ENCODE measurements at regions not wholly inside any gene's neighbourhood (a gene's known extent, or its start where the extent isn't known, plus 50 kb on each side); places are given as distances from the start of the nearest gene placed in this dataset.

- TF ChIP-seq ZFX (IDR thresholded peaks at IDR 0.05), result no peak
- TF ChIP-seq, protein P1, sequence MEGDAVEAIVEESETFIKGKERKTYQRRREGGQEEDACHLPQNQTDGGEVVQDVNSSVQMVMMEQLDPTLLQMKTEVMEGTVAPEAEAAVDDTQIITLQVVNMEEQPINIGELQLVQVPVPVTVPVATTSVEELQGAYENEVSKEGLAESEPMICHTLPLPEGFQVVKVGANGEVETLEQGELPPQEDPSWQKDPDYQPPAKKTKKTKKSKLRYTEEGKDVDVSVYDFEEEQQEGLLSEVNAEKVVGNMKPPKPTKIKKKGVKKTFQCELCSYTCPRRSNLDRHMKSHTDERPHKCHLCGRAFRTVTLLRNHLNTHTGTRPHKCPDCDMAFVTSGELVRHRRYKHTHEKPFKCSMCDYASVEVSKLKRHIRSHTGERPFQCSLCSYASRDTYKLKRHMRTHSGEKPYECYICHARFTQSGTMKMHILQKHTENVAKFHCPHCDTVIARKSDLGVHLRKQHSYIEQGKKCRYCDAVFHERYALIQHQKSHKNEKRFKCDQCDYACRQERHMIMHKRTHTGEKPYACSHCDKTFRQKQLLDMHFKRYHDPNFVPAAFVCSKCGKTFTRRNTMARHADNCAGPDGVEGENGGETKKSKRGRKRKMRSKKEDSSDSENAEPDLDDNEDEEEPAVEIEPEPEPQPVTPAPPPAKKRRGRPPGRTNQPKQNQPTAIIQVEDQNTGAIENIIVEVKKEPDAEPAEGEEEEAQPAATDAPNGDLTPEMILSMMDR (conservative IDR thresholded peaks at IDR 0.05), result no peak
- H3K27ac ChIP-seq, result no peak overlapping the region
Measured at GRCh38 chr12:127024791-127025190, 1242.2 kb upstream of the TMEM132C start.

DNA sequence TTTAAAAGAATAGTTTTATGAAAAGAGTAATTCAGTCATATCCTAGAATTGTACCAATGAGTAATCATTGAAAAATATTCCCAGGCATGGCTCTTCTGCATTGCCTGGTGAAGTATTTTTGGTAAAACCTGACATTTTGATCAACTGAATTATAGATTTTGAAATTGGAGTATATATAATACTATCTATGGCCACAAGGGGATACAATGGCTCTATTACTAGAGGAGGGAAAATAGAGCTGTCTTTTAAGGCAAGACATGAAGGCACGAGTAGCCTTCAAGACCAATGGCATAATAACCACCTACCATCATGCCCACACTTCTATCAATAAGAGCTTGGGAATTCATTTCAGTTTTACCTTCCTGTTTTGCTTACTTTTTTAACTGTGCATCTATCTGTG is 1241.4 kb upstream of the TMEM132C start:
- no peak overlapping the region for H3K27ac ChIP-seq
- TF ChIP-seq, protein P1 (conservative IDR thresholded peaks at IDR 0.05), result peak; percentile 42
- TF ChIP-seq ZFX (IDR thresholded peaks at IDR 0.05), result no peak

- TF ChIP-seq ZFX (IDR thresholded peaks at IDR 0.05), result no peak
- TF ChIP-seq, protein P1 (conservative IDR thresholded peaks at IDR 0.05), result no peak
- no peak overlapping the region for H3K27ac ChIP-seq
Measured at GRCh38 chr12:127035011-127035879, 1231.7 kb upstream of the TMEM132C start.

DNA sequence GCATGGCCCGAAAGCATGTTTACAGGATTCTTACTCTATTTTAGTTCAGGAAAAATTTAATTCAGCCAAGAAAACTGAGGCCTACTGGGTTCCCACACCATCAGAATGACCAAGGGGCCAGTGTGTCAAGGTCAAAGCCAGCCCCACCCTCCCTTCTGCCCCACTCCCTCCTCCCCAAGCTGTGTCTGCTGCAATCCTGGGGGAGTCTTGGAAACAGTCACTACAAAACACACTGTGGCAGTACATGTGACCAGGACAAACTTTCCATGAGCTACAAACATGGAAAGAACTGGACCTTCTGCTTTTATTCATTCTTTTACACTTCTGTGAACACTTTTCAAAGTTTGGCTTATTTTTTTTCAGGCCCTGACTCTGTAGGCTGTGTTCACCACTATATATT is 1228.8 kb upstream of the TMEM132C start:
- no peak overlapping the region for H3K27ac ChIP-seq
- TF ChIP-seq ZFX (IDR thresholded peaks at IDR 0.05), result no peak
- TF ChIP-seq, protein P1 (conservative IDR thresholded peaks at IDR 0.05), result no peak

DNA sequence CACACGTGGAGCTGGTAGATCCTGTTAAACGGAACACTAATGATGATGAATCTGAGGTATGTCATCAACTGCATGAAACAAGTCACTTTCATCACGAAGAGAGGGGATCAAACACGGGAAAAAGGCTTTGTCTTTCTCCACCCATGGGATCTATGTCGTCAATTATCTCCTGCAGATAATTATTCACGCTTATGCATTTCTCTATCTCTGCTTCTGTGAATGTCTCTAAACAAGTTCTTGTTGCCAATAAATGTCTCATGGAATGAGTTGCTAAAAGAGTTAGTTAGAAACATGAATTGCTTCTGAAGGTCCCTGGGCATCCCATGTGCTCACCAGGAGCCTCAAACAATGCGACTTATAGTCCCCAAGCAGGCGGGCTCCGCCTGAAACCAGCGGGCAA is 1228.2 kb upstream of the TMEM132C start:
- TF ChIP-seq, protein P1 (conservative IDR thresholded peaks at IDR 0.05), result no peak
- no peak for TF ChIP-seq ZFX (IDR thresholded peaks at IDR 0.05)
- H3K27ac ChIP-seq, result no peak overlapping the region

DNA sequence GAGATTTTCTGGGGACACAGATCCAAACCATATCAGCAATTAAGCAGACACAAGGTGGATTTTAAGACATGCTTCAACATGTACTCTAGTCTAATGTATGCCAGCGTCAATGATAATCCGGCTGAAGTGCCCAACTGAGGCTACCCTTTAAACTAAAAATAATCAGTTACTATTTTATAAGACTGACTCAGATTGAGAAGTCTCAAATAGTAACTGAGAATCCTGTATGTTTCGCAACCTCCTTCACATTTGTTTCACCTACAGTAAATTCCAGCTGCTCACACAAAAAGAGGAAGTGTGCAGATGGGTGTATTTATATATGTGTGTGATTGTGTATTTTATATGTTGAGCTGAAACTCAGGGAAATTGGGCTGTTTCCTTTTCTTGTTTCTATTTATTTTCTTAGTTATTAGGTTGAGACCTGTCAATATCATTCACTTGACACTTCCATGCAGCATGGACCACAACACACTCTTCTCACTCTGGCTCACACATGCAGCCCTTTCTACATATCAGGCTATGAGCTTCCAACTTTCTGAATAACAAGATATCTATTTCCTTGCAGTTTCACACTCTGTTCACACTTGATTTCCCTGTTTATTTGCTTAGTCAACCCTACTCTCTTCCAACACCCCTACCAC is 1224.9 kb upstream of the TMEM132C start:
- H3K27ac ChIP-seq, result no peak overlapping the region
- TF ChIP-seq, protein P1 (conservative IDR thresholded peaks at IDR 0.05), result no peak
- no peak for TF ChIP-seq ZFX (IDR thresholded peaks at IDR 0.05)

DNA sequence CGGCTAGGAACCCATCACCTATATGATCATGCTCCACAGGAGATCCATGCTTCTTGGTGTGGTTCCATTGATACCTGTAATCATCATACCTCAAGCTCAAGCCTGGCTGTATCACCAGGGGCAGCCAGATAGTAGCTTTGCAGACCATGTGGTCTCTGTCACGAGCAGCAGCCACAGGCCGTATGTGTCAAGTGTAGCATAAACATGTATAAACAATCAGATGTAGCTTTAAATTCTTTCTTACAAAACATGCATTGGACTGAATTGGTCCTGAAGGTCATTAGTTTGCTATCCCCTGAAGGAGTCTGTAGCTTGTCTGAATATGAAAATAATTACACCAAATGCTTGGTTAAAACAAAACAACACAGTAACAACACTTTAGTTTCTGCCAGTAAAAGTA is 1223.2 kb upstream of the TMEM132C start:
- TF ChIP-seq, protein P1 (conservative IDR thresholded peaks at IDR 0.05), result no peak
- no peak for TF ChIP-seq ZFX (IDR thresholded peaks at IDR 0.05)
- H3K27ac ChIP-seq, result no peak overlapping the region
